Testis (tissue), 2 donors: ENCODE measurements at regions not wholly inside any gene's neighbourhood (a gene's known extent, or its start where the extent isn't known, plus 50 kb on each side); places are given as distances from the start of the nearest gene placed in this dataset.

Experiments
- DNase-seq: peaks from one replicate; pipeline ENCODE4 v3.0.0-alpha.2; 2019
- H3K27ac ChIP-seq, 2 donors: fragments of 200-600 bp; sonication (generic); one replicate each; pipeline ENCODE4 v1.5.1; 2019
- H3K27me3 ChIP-seq: fragments of 200-600 bp; sonication (generic); one replicate; pipeline ENCODE4 v1.5.1; 2019
- H3K36me3 ChIP-seq: fragments of 200-600 bp; sonication (generic); one replicate; pipeline ENCODE4 v1.5.1; 2017; ENCODE audit warnings: low read depth; ENCODE audit errors: missing control alignments
- H3K4me1 ChIP-seq: fragments of 200-600 bp; sonication (generic); one replicate; pipeline ENCODE4 v1.5.1; 2019
- H3K4me3 ChIP-seq, 2 donors: fragments of 200-600 bp; sonication (generic); one replicate each; pipeline ENCODE4 v1.5.1; 2017 to 2019
- H3K9me3 ChIP-seq: fragments of 200-600 bp; sonication (generic); one replicate; pipeline ENCODE4 v1.5.1; 2017
- POLR2A ChIP-seq: fragments of 450-650 bp; IDR thresholded peaks from one replicate; pipeline ENCODE4 v1.6.1; 2017; ENCODE audit warnings: antibody characterized with exemption, mild to moderate bottlenecking, moderate library complexity
- WGBS, 2 donors: methylation state at CpG; one replicate each; pipeline ENCODE4 v1.1.5; 2018; 5-methylcytosine and 5-hydroxymethylcytosine counted together
- intact Hi-C: fragments of 100-400 bp; cut with DNase I; formaldehyde crosslinking; loops from one replicate; pipeline ENCODE4 v1.15.1; 2023; ENCODE audit warnings: low total_unique reads
- TF ChIP-seq, protein P1 (sequence below), 3 experiments: fragments of 450-650 bp in 2 of 3; fragments of 200-600 bp in 1 of 3; sonication (generic) in 1 of 3; IDR thresholded peaks; one replicate each; pipeline ENCODE4 v1.5.1; 2016 to 2019; ENCODE audit warnings: antibody characterized with exemption in 3 of 3, mild to moderate bottlenecking in 2 of 3, moderate library complexity in 1 of 3

DNA sequence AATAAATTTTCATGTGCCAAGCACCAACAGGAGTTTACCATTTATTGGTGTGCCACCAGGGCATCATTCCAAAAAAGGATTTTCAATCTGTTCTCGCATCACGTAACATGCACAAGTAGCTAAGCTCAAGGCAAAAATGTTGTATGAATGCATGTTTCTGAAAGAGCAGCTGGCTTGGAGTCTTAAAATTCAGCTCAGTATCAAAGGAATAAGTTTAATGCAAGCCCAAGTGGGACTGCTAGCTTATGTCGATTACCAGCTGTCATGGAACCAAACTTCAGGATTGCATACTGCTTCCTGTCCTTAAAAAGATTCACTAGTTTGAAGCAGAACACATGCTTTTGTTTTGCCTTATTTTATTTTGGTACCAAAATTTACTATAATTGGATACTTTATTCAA is 437.0 kb downstream of the FSCB start:
- H3K27me3 ChIP-seq: no peaks in the 10 kb centered on the region
- 52 to 91% methylated on average over 3 of the region's 3 CpGs for WGBS, 2 donors
- TF ChIP-seq, protein P1, sequence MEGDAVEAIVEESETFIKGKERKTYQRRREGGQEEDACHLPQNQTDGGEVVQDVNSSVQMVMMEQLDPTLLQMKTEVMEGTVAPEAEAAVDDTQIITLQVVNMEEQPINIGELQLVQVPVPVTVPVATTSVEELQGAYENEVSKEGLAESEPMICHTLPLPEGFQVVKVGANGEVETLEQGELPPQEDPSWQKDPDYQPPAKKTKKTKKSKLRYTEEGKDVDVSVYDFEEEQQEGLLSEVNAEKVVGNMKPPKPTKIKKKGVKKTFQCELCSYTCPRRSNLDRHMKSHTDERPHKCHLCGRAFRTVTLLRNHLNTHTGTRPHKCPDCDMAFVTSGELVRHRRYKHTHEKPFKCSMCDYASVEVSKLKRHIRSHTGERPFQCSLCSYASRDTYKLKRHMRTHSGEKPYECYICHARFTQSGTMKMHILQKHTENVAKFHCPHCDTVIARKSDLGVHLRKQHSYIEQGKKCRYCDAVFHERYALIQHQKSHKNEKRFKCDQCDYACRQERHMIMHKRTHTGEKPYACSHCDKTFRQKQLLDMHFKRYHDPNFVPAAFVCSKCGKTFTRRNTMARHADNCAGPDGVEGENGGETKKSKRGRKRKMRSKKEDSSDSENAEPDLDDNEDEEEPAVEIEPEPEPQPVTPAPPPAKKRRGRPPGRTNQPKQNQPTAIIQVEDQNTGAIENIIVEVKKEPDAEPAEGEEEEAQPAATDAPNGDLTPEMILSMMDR (IDR thresholded peaks at IDR 0.05): no peak
- TF ChIP-seq POLR2A: no peak
- no peaks in the 10 kb centered on the region for H3K4me1 ChIP-seq
- H3K27ac ChIP-seq: no peak overlapping the region
- H3K4me3 ChIP-seq: no peak overlapping the region
- intact Hi-C loops: no loop called here
- H3K9me3 ChIP-seq: no peaks in the 10 kb centered on the region
- no peak for DNase-seq
- no peaks in the 10 kb centered on the region for H3K36me3 ChIP-seq

DNA sequence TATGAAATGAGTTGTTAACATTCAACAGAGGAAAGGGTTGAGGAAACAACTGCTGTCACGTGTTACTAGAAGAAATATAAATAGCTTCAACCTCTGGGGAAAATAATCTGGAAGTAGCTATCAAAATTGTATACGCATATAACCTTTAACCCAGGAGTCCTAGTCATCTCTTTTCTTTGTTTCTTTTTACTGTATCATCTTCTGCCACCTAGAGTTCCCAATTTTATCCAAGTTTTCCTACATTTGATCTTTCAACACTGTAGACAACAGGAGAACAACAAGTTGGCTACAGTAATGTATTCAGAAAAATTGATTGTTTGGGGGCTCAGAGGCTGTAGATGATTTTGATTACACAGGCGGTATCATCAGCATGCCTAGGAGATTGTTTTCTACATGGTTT is 453.7 kb downstream of the FSCB start:
- no peak for DNase-seq
- Histone ChIP-seq H3K9me3 (no peaks in the 10 kb centered on the region), H3K27me3 (no peaks in the 10 kb centered on the region), H3K4me1 (no peaks in the 10 kb centered on the region), H3K4me3 (no peak overlapping the region), H3K36me3 (no peaks in the 10 kb centered on the region), H3K27ac (no peak overlapping the region)
- TF ChIP-seq, protein P1 (IDR thresholded peaks at IDR 0.05): no peak
- TF ChIP-seq POLR2A: no peak
- intact Hi-C loops: no loop called here
- WGBS, 2 donors: 65 to 87% methylated on average over 3 of the region's 3 CpGs

DNA sequence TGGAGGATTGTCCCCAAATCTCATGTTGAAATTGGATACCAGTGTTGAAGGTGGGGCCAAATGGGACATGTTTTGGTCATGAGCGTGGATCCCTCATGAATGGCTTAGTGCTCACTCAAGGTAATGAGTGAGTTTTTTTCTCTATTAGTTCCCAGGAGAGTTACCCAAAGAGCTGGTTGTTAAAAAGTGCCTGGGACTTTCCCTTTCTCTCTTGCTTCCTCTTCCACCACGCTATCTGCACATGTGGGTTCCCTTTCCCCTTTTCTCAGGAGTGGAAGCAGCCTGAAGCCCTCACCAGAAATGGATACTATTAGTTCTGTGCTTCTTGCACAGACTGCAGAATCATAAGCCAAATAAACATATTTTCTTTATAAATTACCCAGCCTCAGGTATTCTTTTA is 465.4 kb downstream of the FSCB start:
- Histone ChIP-seq H3K4me1 (no peaks in the 10 kb centered on the region), H3K27ac (no peak overlapping the region), H3K27me3 (no peaks in the 10 kb centered on the region), H3K36me3 (no peaks in the 10 kb centered on the region), H3K4me3 (no peak overlapping the region), H3K9me3 (no peaks in the 10 kb centered on the region)
- 80 to 95% methylated on average over 2 of the region's 2 CpGs for WGBS, 2 donors
- intact Hi-C loops: no loop called here
- TF ChIP-seq POLR2A: no peak
- TF ChIP-seq, protein P1 (IDR thresholded peaks at IDR 0.05): no peak
- no peak for DNase-seq

DNA sequence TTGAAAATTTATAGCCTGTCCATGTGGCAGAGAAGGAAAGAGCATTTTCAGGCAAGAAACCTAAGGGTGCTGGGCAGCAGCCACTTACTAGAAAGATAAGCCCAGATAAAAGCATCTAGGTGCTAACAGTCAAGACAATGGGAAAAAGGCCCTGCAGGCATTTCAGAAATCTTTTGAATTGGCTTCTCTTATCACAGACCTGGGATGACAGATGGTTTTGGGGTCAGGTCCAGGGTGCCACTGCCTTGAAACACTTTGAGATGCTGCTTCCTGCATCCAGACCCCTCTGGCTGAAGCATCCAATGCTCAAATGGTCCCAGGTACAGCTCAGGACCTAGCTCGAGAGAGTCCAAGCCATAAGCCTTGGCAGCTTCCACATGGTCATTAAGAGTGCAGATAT is 466.5 kb downstream of the FSCB start:
- intact Hi-C loops: no loop called here
- no peaks in the 10 kb centered on the region for H3K36me3 ChIP-seq
- DNase-seq: no peak
- no peaks in the 10 kb centered on the region for H3K4me1 ChIP-seq
- H3K27me3 ChIP-seq: no peaks in the 10 kb centered on the region
- 93% methylated on average over 1 of the region's 1 CpG; no CpG with 5 or more reads in 1 of the 2 donors for WGBS, 2 donors
- H3K4me3 ChIP-seq: no peak overlapping the region
- H3K9me3 ChIP-seq: no peaks in the 10 kb centered on the region
- TF ChIP-seq, protein P1 (IDR thresholded peaks at IDR 0.05): no peak
- no peak for TF ChIP-seq POLR2A
- H3K27ac ChIP-seq: no peak overlapping the region

DNA sequence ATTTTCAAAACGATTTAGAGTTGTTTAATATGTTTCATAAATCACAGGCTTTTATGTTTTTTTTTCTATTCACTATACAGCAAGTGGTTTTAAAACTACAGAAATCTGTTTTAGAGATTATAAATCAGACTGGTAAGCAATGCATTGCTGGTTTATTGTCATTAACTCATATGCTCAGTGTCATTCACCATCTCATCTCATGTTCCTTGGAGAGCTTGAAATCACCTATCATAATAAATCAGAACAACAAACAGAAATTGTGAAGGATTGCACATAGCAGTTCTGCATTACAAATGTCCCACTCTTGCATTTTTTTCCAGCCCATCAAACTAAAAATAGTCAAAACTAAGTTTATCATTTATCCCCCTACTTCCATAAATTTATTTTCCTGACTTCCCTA is 470.8 kb downstream of the FSCB start:
- Histone ChIP-seq H3K27me3 (no peaks in the 10 kb centered on the region), H3K36me3 (no peaks in the 10 kb centered on the region), H3K9me3 (no peaks in the 10 kb centered on the region), H3K27ac (no peak overlapping the region), H3K4me1 (no peaks in the 10 kb centered on the region), H3K4me3 (no peak overlapping the region)
- DNase-seq: no peak
- TF ChIP-seq, protein P1 (IDR thresholded peaks at IDR 0.05): no peak
- TF ChIP-seq POLR2A: no peak
- intact Hi-C loops: no loop called here
- 31 to 40% methylated on average over 1 of the region's 1 CpG for WGBS, 2 donors
